OCI-M2 (cell line): ENCODE measurements at regions not wholly inside any gene's neighbourhood (a gene's known extent, or its start where the extent isn't known, plus 50 kb on each side); places are given as distances from the start of the nearest gene placed in this dataset.
"Not testable (repeated sequence)": the region's sequence is repeated elsewhere in the genome, so short reads cannot be mapped to it uniquely, and the experiment has no call there.

Experiments
- DNase-seq: peaks from one replicate; lab custom pipeline; 2025; ENCODE audit not compliant: unreplicated experiment; lab: John Stamatoyannopoulos, UW

GRCh38 chr9:30020161-30020560 lies 2364.3 kb upstream of the ACO1 start:
- no peak for DNase-seq

- no peak for DNase-seq
Measured at GRCh38 chr9:30035761-30036160, 2348.7 kb upstream of the ACO1 start.

GRCh38 chr9:30036558-30036957 lies 2347.9 kb upstream of the ACO1 start:
- DNase-seq: no peak

GRCh38 chr9:30039712-30040111 lies 2344.7 kb upstream of the ACO1 start:
- no peak for DNase-seq

- no peak for DNase-seq
Measured at GRCh38 chr9:30048396-30048795, 2336.0 kb upstream of the ACO1 start.

- DNase-seq: no peak
Measured at GRCh38 chr9:30058463-30058862, 2326.0 kb upstream of the ACO1 start.

- DNase-seq: no peak
Measured at GRCh38 chr9:30060976-30061375, 2323.5 kb upstream of the ACO1 start.

GRCh38 chr9:30065888-30066287 lies 2318.6 kb upstream of the ACO1 start:
- DNase-seq: no peak

GRCh38 chr9:30069236-30069635 lies 2315.2 kb upstream of the ACO1 start:
- not testable (repeated sequence) for DNase-seq

GRCh38 chr9:30075022-30075421 lies 2309.4 kb upstream of the ACO1 start:
- no peak for DNase-seq

GRCh38 chr9:30075451-30076199 lies 2308.8 kb upstream of the ACO1 start:
- DNase-seq: no peak

GRCh38 chr9:30078195-30078594 lies 2306.2 kb upstream of the ACO1 start:
- DNase-seq: no peak

GRCh38 chr9:30089428-30089827 lies 2295.0 kb upstream of the ACO1 start:
- DNase-seq: no peak

GRCh38 chr9:30103647-30104394 lies 2280.6 kb upstream of the ACO1 start:
- DNase-seq: no peak

GRCh38 chr9:30107134-30107533 lies 2277.3 kb upstream of the ACO1 start:
- not testable (repeated sequence) for DNase-seq

GRCh38 chr9:30116673-30117217 lies 2267.7 kb upstream of the ACO1 start:
- no peak for DNase-seq

- no peak for DNase-seq
Measured at GRCh38 chr9:30120666-30121065, 2263.8 kb upstream of the ACO1 start.

- DNase-seq: no peak
Measured at GRCh38 chr9:30121611-30122010, 2262.8 kb upstream of the ACO1 start.

GRCh38 chr9:30125881-30126280 lies 2258.6 kb upstream of the ACO1 start:
- DNase-seq: no peak

GRCh38 chr9:30127371-30127770 lies 2257.1 kb upstream of the ACO1 start:
- DNase-seq: no peak

GRCh38 chr9:30140407-30140806 lies 2244.0 kb upstream of the ACO1 start:
- no peak for DNase-seq

GRCh38 chr9:30160570-30160969 lies 2223.9 kb upstream of the ACO1 start:
- no peak for DNase-seq
